Activated naive CD8-positive, alpha-beta T cell treated with anti-CD3 and anti-CD28 coated beads, Interleukin-2, amount 50 U/mL, for 24 hours (primary cell): ENCODE measurements at regions not wholly inside any gene's neighbourhood (a gene's known extent, or its start where the extent isn't known, plus 50 kb on each side); places are given as distances from the start of the nearest gene placed in this dataset.

Experiments used
- ATAC-seq: fragments of 150-1000 bp; cut with Tn5 transposase; one replicate; pipeline ENCODE4 v1.10.0; 2021
- DNase-seq: peaks from one replicate; pipeline ENCODE4 v3.0.0; 2021
- H3K27ac Mint-ChIP-seq: one replicate; pipeline ENCODE4 v1.8.0; 2021; ENCODE audit warnings: mild to moderate bottlenecking, mixed read lengths
- H3K27me3 Mint-ChIP-seq: one replicate; pipeline ENCODE4 v1.8.0; 2021; ENCODE audit warnings: mixed read lengths
- H3K36me3 Mint-ChIP-seq: one replicate; pipeline ENCODE4 v1.8.0; 2021; ENCODE audit warnings: low read depth, mixed read lengths
- H3K4me1 Mint-ChIP-seq: one replicate; pipeline ENCODE4 v1.8.0; 2021; ENCODE audit warnings: mixed read lengths
- H3K4me3 Mint-ChIP-seq: one replicate; pipeline ENCODE4 v1.8.0; 2021; ENCODE audit warnings: mild to moderate bottlenecking, moderate library complexity, mixed read lengths
- H3K9me3 Mint-ChIP-seq: one replicate; pipeline ENCODE4 v1.8.0; 2021; ENCODE audit warnings: mixed read lengths

- H3K36me3 Mint-ChIP-seq = peaks cover 3% of the 10 kb centered on the region
- no peaks in the 10 kb centered on the region for H3K27me3 Mint-ChIP-seq
- no peaks in the 10 kb centered on the region for H3K4me1 Mint-ChIP-seq
- H3K27ac Mint-ChIP-seq = no peak overlapping the region
- DNase-seq (no peak), ATAC-seq (no peak)
- peaks cover 5% of the 10 kb centered on the region for H3K9me3 Mint-ChIP-seq
- no peak overlapping the region for H3K4me3 Mint-ChIP-seq
Measured at GRCh38 chr3:67883766-67884165, 229.4 kb upstream of the SUCLG2 start.

GRCh38 chr3:67882981-67883380 is 228.6 kb upstream of the SUCLG2 start:
- Mint-ChIP-seq H3K27ac (no peak overlapping the region), H3K27me3 (no peaks in the 10 kb centered on the region), H3K9me3 (peaks cover 4% of the 10 kb centered on the region), H3K36me3 (peaks cover 3% of the 10 kb centered on the region), H3K4me3 (no peak overlapping the region), H3K4me1 (no peaks in the 10 kb centered on the region)
- DNase-seq = no peak
- ATAC-seq = no peak

- no peaks in the 10 kb centered on the region for H3K4me1 Mint-ChIP-seq
- H3K36me3 Mint-ChIP-seq = no peaks in the 10 kb centered on the region
- H3K4me3 Mint-ChIP-seq = no peak overlapping the region
- DNase-seq (no peak), ATAC-seq (no peak)
- H3K27me3 Mint-ChIP-seq = no peaks in the 10 kb centered on the region
- H3K9me3 Mint-ChIP-seq = no peaks in the 10 kb centered on the region
- no peak overlapping the region for H3K27ac Mint-ChIP-seq
Measured at GRCh38 chr3:67876261-67876660, 221.8 kb upstream of the SUCLG2 start.

GRCh38 chr3:67875858-67876257 is 221.4 kb upstream of the SUCLG2 start:
- Mint-ChIP-seq H3K9me3 (no peaks in the 10 kb centered on the region), H3K36me3 (no peaks in the 10 kb centered on the region), H3K4me3 (no peak overlapping the region), H3K27ac (no peak overlapping the region), H3K27me3 (no peaks in the 10 kb centered on the region), H3K4me1 (no peaks in the 10 kb centered on the region)
- no peak for ATAC-seq
- DNase-seq = no peak

GRCh38 chr3:67875338-67875737 is 220.9 kb upstream of the SUCLG2 start:
- Mint-ChIP-seq H3K27me3 (no peaks in the 10 kb centered on the region), H3K36me3 (no peaks in the 10 kb centered on the region)
- no peak for DNase-seq

GRCh38 chr3:67870477-67870876 is 216.1 kb upstream of the SUCLG2 start:
- DNase-seq = no peak
- Mint-ChIP-seq H3K4me3 (no peak overlapping the region), H3K4me1 (no peaks in the 10 kb centered on the region), H3K27me3 (no peaks in the 10 kb centered on the region), H3K27ac (no peak overlapping the region), H3K9me3 (peaks cover 4% of the 10 kb centered on the region), H3K36me3 (no peaks in the 10 kb centered on the region)
- no peak for ATAC-seq

More at GRCh38 chr3:67875338-67875737, 220.9 kb upstream of the SUCLG2 start:
- no peaks in the 10 kb centered on the region for H3K9me3 Mint-ChIP-seq
- H3K4me3 Mint-ChIP-seq = no peak overlapping the region
- H3K27ac Mint-ChIP-seq = no peak overlapping the region
- H3K4me1 Mint-ChIP-seq = no peaks in the 10 kb centered on the region
- ATAC-seq = no peak

- ATAC-seq (no peak), DNase-seq (no peak)
- Mint-ChIP-seq H3K36me3 (no peaks in the 10 kb centered on the region), H3K27me3 (no peaks in the 10 kb centered on the region), H3K4me1 (no peaks in the 10 kb centered on the region), H3K27ac (no peak overlapping the region), H3K4me3 (no peak overlapping the region), H3K9me3 (peaks cover 4% of the 10 kb centered on the region)
Measured at GRCh38 chr3:67866571-67866970, 212.2 kb upstream of the SUCLG2 start.

- Mint-ChIP-seq H3K4me1 (no peaks in the 10 kb centered on the region), H3K27ac (no peak overlapping the region), H3K9me3 (peaks cover 4% of the 10 kb centered on the region), H3K4me3 (no peak overlapping the region), H3K27me3 (no peaks in the 10 kb centered on the region), H3K36me3 (no peaks in the 10 kb centered on the region)
- DNase-seq (no peak), ATAC-seq (no peak)
Measured at GRCh38 chr3:67864587-67865183, 210.3 kb upstream of the SUCLG2 start.

GRCh38 chr3:67863869-67864268 is 209.5 kb upstream of the SUCLG2 start:
- H3K27me3 Mint-ChIP-seq = no peaks in the 10 kb centered on the region
- no peak overlapping the region for H3K27ac Mint-ChIP-seq
- no peaks in the 10 kb centered on the region for H3K4me1 Mint-ChIP-seq
- H3K36me3 Mint-ChIP-seq = no peaks in the 10 kb centered on the region
- DNase-seq = no peak
- peaks cover 4% of the 10 kb centered on the region for H3K9me3 Mint-ChIP-seq
- H3K4me3 Mint-ChIP-seq = no peak overlapping the region
- no peak for ATAC-seq

- H3K9me3 Mint-ChIP-seq = no peaks in the 10 kb centered on the region
- no peaks in the 10 kb centered on the region for H3K36me3 Mint-ChIP-seq
- no peak for DNase-seq
- no peak overlapping the region for H3K27ac Mint-ChIP-seq
- ATAC-seq = no peak
- H3K4me1 Mint-ChIP-seq = no peaks in the 10 kb centered on the region
- no peak overlapping the region for H3K4me3 Mint-ChIP-seq
- no peaks in the 10 kb centered on the region for H3K27me3 Mint-ChIP-seq
Measured at GRCh38 chr3:67860429-67860828, 206.0 kb upstream of the SUCLG2 start.

GRCh38 chr3:67858492-67858891 is 204.1 kb upstream of the SUCLG2 start:
- no peaks in the 10 kb centered on the region for H3K9me3 Mint-ChIP-seq
- no peak for DNase-seq
- H3K27ac Mint-ChIP-seq = no peak overlapping the region
- no peaks in the 10 kb centered on the region for H3K36me3 Mint-ChIP-seq
- no peak overlapping the region for H3K4me3 Mint-ChIP-seq
- no peak for ATAC-seq
- H3K4me1 Mint-ChIP-seq = no peaks in the 10 kb centered on the region
- no peaks in the 10 kb centered on the region for H3K27me3 Mint-ChIP-seq

- H3K27ac Mint-ChIP-seq = no peak overlapping the region
- H3K4me1 Mint-ChIP-seq = no peaks in the 10 kb centered on the region
- no peaks in the 10 kb centered on the region for H3K27me3 Mint-ChIP-seq
- no peaks in the 10 kb centered on the region for H3K9me3 Mint-ChIP-seq
- no peaks in the 10 kb centered on the region for H3K36me3 Mint-ChIP-seq
- no peak for ATAC-seq
- no peak overlapping the region for H3K4me3 Mint-ChIP-seq
- no peak for DNase-seq
Measured at GRCh38 chr3:67856718-67857117, 202.3 kb upstream of the SUCLG2 start.

GRCh38 chr3:67854663-67855062 is 200.3 kb upstream of the SUCLG2 start:
- Mint-ChIP-seq H3K27ac (no peak overlapping the region), H3K36me3 (no peaks in the 10 kb centered on the region), H3K4me3 (no peak overlapping the region), H3K4me1 (no peaks in the 10 kb centered on the region), H3K27me3 (no peaks in the 10 kb centered on the region), H3K9me3 (no peaks in the 10 kb centered on the region)
- ATAC-seq = no peak
- DNase-seq = no peak

- H3K27ac Mint-ChIP-seq = peak overlapping the region; percentile 21
- H3K36me3 Mint-ChIP-seq = no peaks in the 10 kb centered on the region
- H3K27me3 Mint-ChIP-seq = no peaks in the 10 kb centered on the region
- ATAC-seq (no peak), DNase-seq (no peak)
- no peak overlapping the region for H3K4me3 Mint-ChIP-seq
- H3K4me1 Mint-ChIP-seq = no peaks in the 10 kb centered on the region
- H3K9me3 Mint-ChIP-seq = no peaks in the 10 kb centered on the region
Measured at GRCh38 chr3:67853520-67853919, 199.1 kb upstream of the SUCLG2 start.

GRCh38 chr3:67848299-67848698 is 193.9 kb upstream of the SUCLG2 start:
- Mint-ChIP-seq H3K4me3 (no peak overlapping the region), H3K4me1 (no peaks in the 10 kb centered on the region)

GRCh38 chr3:67846166-67846565 is 191.8 kb upstream of the SUCLG2 start:
- Mint-ChIP-seq H3K27me3 (no peaks in the 10 kb centered on the region), H3K9me3 (no peaks in the 10 kb centered on the region)
- no peak for DNase-seq

More at GRCh38 chr3:67848299-67848698, 193.9 kb upstream of the SUCLG2 start:
- H3K27me3 Mint-ChIP-seq = no peaks in the 10 kb centered on the region
- no peak for ATAC-seq
- no peak overlapping the region for H3K27ac Mint-ChIP-seq
- no peaks in the 10 kb centered on the region for H3K9me3 Mint-ChIP-seq
- DNase-seq = no peak
- H3K36me3 Mint-ChIP-seq = no peaks in the 10 kb centered on the region

More at GRCh38 chr3:67846166-67846565, 191.8 kb upstream of the SUCLG2 start:
- Mint-ChIP-seq H3K27ac (no peak overlapping the region), H3K4me1 (no peaks in the 10 kb centered on the region), H3K4me3 (no peak overlapping the region), H3K36me3 (no peaks in the 10 kb centered on the region)
- no peak for ATAC-seq
